Activated T-helper 2 cell treated with anti-CD3 and anti-CD28 coated beads, Interferon-gamma antibody, Interleukin-2, Interleukin-4, amounts not matched to agents 10 μg/mL and 5 μg/mL and 100 μg/mL, durations not matched to agents 14 hours and 24 hours and 36 hours (primary cell): ENCODE measurements at regions not wholly inside any gene's neighbourhood (a gene's known extent, or its start where the extent isn't known, plus 50 kb on each side); places are given as distances from the start of the nearest gene placed in this dataset.
"Not testable (repeated sequence)": the region's sequence is repeated elsewhere in the genome, so short reads cannot be mapped to it uniquely, and the experiment has no call there.

ENCODE experiments used
- DNase-seq: peaks from one replicate; pipeline ENCODE4 v3.0.0; 2021; ENCODE audit warnings: low spot score
- H3K27ac Mint-ChIP-seq: one replicate; pipeline ENCODE4 v1.8.0; 2021; ENCODE audit warnings: mixed read lengths
- H3K27me3 Mint-ChIP-seq: one replicate; pipeline ENCODE4 v1.8.0; 2021; ENCODE audit warnings: low read depth, mixed read lengths
- H3K36me3 Mint-ChIP-seq: one replicate; pipeline ENCODE4 v1.8.0; 2021; ENCODE audit warnings: low read depth, mixed read lengths
- H3K4me1 Mint-ChIP-seq: one replicate; pipeline ENCODE4 v1.8.0; 2021; ENCODE audit warnings: low read depth, mixed read lengths
- H3K4me3 Mint-ChIP-seq: one replicate; pipeline ENCODE4 v1.8.0; 2021; ENCODE audit warnings: low read depth, mild to moderate bottlenecking, moderate library complexity, mixed read lengths
- H3K9me3 Mint-ChIP-seq: one replicate; pipeline ENCODE4 v1.8.0; 2021; ENCODE audit warnings: mixed read lengths
- intact Hi-C: fragments of 100-400 bp; cut with micrococcal nuclease; formaldehyde crosslinking; loops from one replicate; pipeline ENCODE4 v1.15.1; 2023

GRCh38 chr3:4083225-4084015 lies 219.7 kb upstream of the SETMAR start:
- H3K9me3 Mint-ChIP-seq: no peaks in the 10 kb centered on the region
- intact Hi-C loops: no loop called here
- no peak for DNase-seq
- H3K4me1 Mint-ChIP-seq: no peaks in the 10 kb centered on the region
- H3K36me3 Mint-ChIP-seq: no peaks in the 10 kb centered on the region
- H3K4me3 Mint-ChIP-seq: no peak overlapping the region
- H3K27ac Mint-ChIP-seq: no peak overlapping the region
- H3K27me3 Mint-ChIP-seq: no peaks in the 10 kb centered on the region

GRCh38 chr3:4084271-4084670 lies 218.9 kb upstream of the SETMAR start:
- H3K27me3 Mint-ChIP-seq: no peaks in the 10 kb centered on the region
- H3K4me1 Mint-ChIP-seq: no peaks in the 10 kb centered on the region
- H3K9me3 Mint-ChIP-seq: no peaks in the 10 kb centered on the region
- no peak for DNase-seq
- no peaks in the 10 kb centered on the region for H3K36me3 Mint-ChIP-seq
- intact Hi-C loops: no loop called here
- H3K4me3 Mint-ChIP-seq: no peak overlapping the region
- H3K27ac Mint-ChIP-seq: no peak overlapping the region

- not testable (repeated sequence) for H3K27ac Mint-ChIP-seq, H3K4me3 Mint-ChIP-seq
These were observed 216.5 kb upstream of the SETMAR start for GRCh38 chr3:4086662-4087061.

GRCh38 chr3:4091786-4092185 lies 211.4 kb upstream of the SETMAR start:
- intact Hi-C loops: no loop called here
- Mint-ChIP-seq H3K9me3 (no peaks in the 10 kb centered on the region), H3K4me3 (no peak overlapping the region), H3K36me3 (no peaks in the 10 kb centered on the region), H3K27me3 (no peaks in the 10 kb centered on the region), H3K4me1 (no peaks in the 10 kb centered on the region), H3K27ac (no peak overlapping the region)
- no peak for DNase-seq

More at GRCh38 chr3:4086662-4087061, 216.5 kb upstream of the SETMAR start:
- H3K36me3 Mint-ChIP-seq, intact Hi-C loops, H3K27me3 Mint-ChIP-seq, H3K4me1 Mint-ChIP-seq, DNase-seq, H3K9me3 Mint-ChIP-seq: not testable (repeated sequence)

- intact Hi-C loops: no loop called here
These were observed 205.4 kb upstream of the SETMAR start for GRCh38 chr3:4097801-4098200.

GRCh38 chr3:4099607-4100006 lies 203.6 kb upstream of the SETMAR start:
- Mint-ChIP-seq H3K27me3 (no peaks in the 10 kb centered on the region), H3K9me3 (no peaks in the 10 kb centered on the region)
- intact Hi-C loops: no loop called here

More at GRCh38 chr3:4097801-4098200, 205.4 kb upstream of the SETMAR start:
- no peak for DNase-seq
- no peaks in the 10 kb centered on the region for H3K4me1 Mint-ChIP-seq
- no peaks in the 10 kb centered on the region for H3K27me3 Mint-ChIP-seq
- H3K4me3 Mint-ChIP-seq: no peak overlapping the region
- H3K27ac Mint-ChIP-seq: no peak overlapping the region
- H3K9me3 Mint-ChIP-seq: no peaks in the 10 kb centered on the region
- H3K36me3 Mint-ChIP-seq: no peaks in the 10 kb centered on the region

GRCh38 chr3:4107430-4107829 lies 195.7 kb upstream of the SETMAR start:
- no peak overlapping the region for H3K27ac Mint-ChIP-seq
- no peak for DNase-seq
- intact Hi-C loops: no loop called here
- H3K4me1 Mint-ChIP-seq: no peaks in the 10 kb centered on the region
- no peaks in the 10 kb centered on the region for H3K27me3 Mint-ChIP-seq
- no peak overlapping the region for H3K4me3 Mint-ChIP-seq
- H3K9me3 Mint-ChIP-seq: no peaks in the 10 kb centered on the region
- H3K36me3 Mint-ChIP-seq: no peaks in the 10 kb centered on the region

More at GRCh38 chr3:4099607-4100006, 203.6 kb upstream of the SETMAR start:
- no peak for DNase-seq
- Mint-ChIP-seq H3K4me1 (no peaks in the 10 kb centered on the region), H3K4me3 (no peak overlapping the region), H3K27ac (no peak overlapping the region), H3K36me3 (no peaks in the 10 kb centered on the region)

- Mint-ChIP-seq H3K4me3 (no peak overlapping the region), H3K27ac (no peak overlapping the region), H3K36me3 (no peaks in the 10 kb centered on the region), H3K27me3 (no peaks in the 10 kb centered on the region), H3K9me3 (no peaks in the 10 kb centered on the region), H3K4me1 (no peaks in the 10 kb centered on the region)
- DNase-seq: no peak
- intact Hi-C loops: no loop called here
These were observed 189.2 kb upstream of the SETMAR start for GRCh38 chr3:4113811-4114522.

- H3K36me3 Mint-ChIP-seq: no peaks in the 10 kb centered on the region
- no peak for DNase-seq
These were observed 184.1 kb upstream of the SETMAR start for GRCh38 chr3:4119119-4119518.

GRCh38 chr3:4125576-4125975 lies 177.6 kb upstream of the SETMAR start:
- Mint-ChIP-seq H3K27ac (no peak overlapping the region), H3K9me3 (no peaks in the 10 kb centered on the region), H3K4me1 (no peaks in the 10 kb centered on the region), H3K36me3 (no peaks in the 10 kb centered on the region), H3K27me3 (no peaks in the 10 kb centered on the region), H3K4me3 (no peak overlapping the region)
- DNase-seq: no peak
- intact Hi-C loops: no loop called here

More at GRCh38 chr3:4119119-4119518, 184.1 kb upstream of the SETMAR start:
- no peak overlapping the region for H3K4me3 Mint-ChIP-seq
- no peaks in the 10 kb centered on the region for H3K27me3 Mint-ChIP-seq
- H3K4me1 Mint-ChIP-seq: no peaks in the 10 kb centered on the region
- intact Hi-C loops: no loop called here
- no peak overlapping the region for H3K27ac Mint-ChIP-seq
- no peaks in the 10 kb centered on the region for H3K9me3 Mint-ChIP-seq

- H3K4me3 Mint-ChIP-seq: no peak overlapping the region
- H3K36me3 Mint-ChIP-seq: no peaks in the 10 kb centered on the region
- intact Hi-C loops: no loop called here
- no peaks in the 10 kb centered on the region for H3K27me3 Mint-ChIP-seq
- no peaks in the 10 kb centered on the region for H3K4me1 Mint-ChIP-seq
- DNase-seq: no peak
- no peaks in the 10 kb centered on the region for H3K9me3 Mint-ChIP-seq
- no peak overlapping the region for H3K27ac Mint-ChIP-seq
These were observed 164.9 kb upstream of the SETMAR start for GRCh38 chr3:4138150-4138785.

GRCh38 chr3:4138786-4139431 lies 164.3 kb upstream of the SETMAR start:
- Mint-ChIP-seq H3K27ac (no peak overlapping the region), H3K36me3 (no peaks in the 10 kb centered on the region), H3K4me3 (no peak overlapping the region), H3K9me3 (no peaks in the 10 kb centered on the region), H3K27me3 (no peaks in the 10 kb centered on the region), H3K4me1 (no peaks in the 10 kb centered on the region)
- DNase-seq: no peak
- intact Hi-C loops: no loop called here
